WTC11 (cell line): ENCODE measurements at regions not wholly inside any gene's neighbourhood (a gene's known extent, or its start where the extent isn't known, plus 50 kb on each side); places are given as distances from the start of the nearest gene placed in this dataset.

Experiments
- ATAC-seq: fragments of 200-7000 bp; cut with Tn5 transposase; 2 replicates; pipeline ENCODE4 v1.10.0; 2021; ENCODE audit warnings: mild to moderate bottlenecking, moderate library complexity
- CTCF ChIA-PET: fragments of 300-600 bp; sonication (Branson Sonifier 250); formaldehyde crosslinking; loops from one replicate; lab custom pipeline; 2021; ENCODE audit warnings: antibody characterized with exemption; lab: Charles Lee
- POLR2A ChIA-PET: fragments of 350-600 bp; sonication (Branson Sonifier 250); formaldehyde crosslinking; loops from one replicate; lab custom pipeline; 2021; ENCODE audit warnings: antibody characterized with exemption; lab: Charles Lee
- DNase-seq: peaks from one replicate; pipeline ENCODE4 v3.0.0; 2021; ENCODE audit warnings: low spot score
- H3K27ac Mint-ChIP-seq: 2 replicates; pipeline ENCODE4 v1.8.0; 2021; ENCODE audit warnings: mixed read lengths
- H3K27me3 Mint-ChIP-seq: 2 replicates; pipeline ENCODE4 v1.8.0; 2021; ENCODE audit warnings: low read depth, mild to moderate bottlenecking, moderate library complexity, mixed read lengths
- H3K36me3 Mint-ChIP-seq: 2 replicates; pipeline ENCODE4 v1.8.0; 2021; ENCODE audit warnings: mixed read lengths
- H3K4me1 Mint-ChIP-seq: 2 replicates; pipeline ENCODE4 v1.8.0; 2022; ENCODE audit warnings: mixed read lengths
- H3K4me3 Mint-ChIP-seq: 2 replicates; pipeline ENCODE4 v1.8.0; 2021; ENCODE audit warnings: mild to moderate bottlenecking, moderate library complexity, mixed read lengths
- H3K9me3 Mint-ChIP-seq: 2 replicates; pipeline ENCODE4 v1.8.0; 2021; ENCODE audit warnings: mixed read lengths
- ETV6 ChIP-seq: sonication (generic); formaldehyde crosslinking; IDR thresholded peaks from 2 replicates; pipeline ENCODE4 v1.8.1; 2022; ENCODE audit warnings: mild to moderate bottlenecking, missing genetic modification reagents
- FOXP1 ChIP-seq: sonication (generic); formaldehyde crosslinking; IDR thresholded peaks from 2 replicates; pipeline ENCODE4 v1.8.0; 2022; ENCODE audit warnings: missing genetic modification reagents, mild to moderate bottlenecking, moderate library complexity, borderline replicate concordance
- JAZF1 ChIP-seq: fragments of 250-450 bp; sonication (Bioruptor Pico); IDR thresholded peaks from 2 replicates; pipeline ENCODE4 v1.9.0; 2021; ENCODE audit warnings: moderate library complexity, mild to moderate bottlenecking, inconsistent platforms
- KAT7 ChIP-seq: sonication (generic); formaldehyde crosslinking; IDR thresholded peaks from 2 replicates; pipeline ENCODE4 v1.8.1; 2023; ENCODE audit warnings: missing genetic modification reagents, mild to moderate bottlenecking, borderline replicate concordance
- NFE2L1 ChIP-seq: sonication (generic); formaldehyde crosslinking; IDR thresholded peaks from 2 replicates; pipeline ENCODE4 v1.8.1; 2023; ENCODE audit warnings: missing genetic modification reagents
- SMAD4 ChIP-seq: sonication (generic); formaldehyde crosslinking; IDR thresholded peaks from 2 replicates; pipeline ENCODE4 v1.8.0; 2022; ENCODE audit warnings: mild to moderate bottlenecking, missing genetic modification reagents
- ZNF219 ChIP-seq: sonication (generic); formaldehyde crosslinking; IDR thresholded peaks from 2 replicates; pipeline ENCODE4 v1.8.0; 2023; ENCODE audit warnings: missing genetic modification reagents, mild to moderate bottlenecking, borderline replicate concordance
- ZNF232 ChIP-seq: sonication (generic); formaldehyde crosslinking; IDR thresholded peaks from 2 replicates; pipeline ENCODE4 v1.8.0; 2022; ENCODE audit warnings: mild to moderate bottlenecking, missing genetic modification reagents
- ZNF263 ChIP-seq: sonication (generic); formaldehyde crosslinking; IDR thresholded peaks from 2 replicates; pipeline ENCODE4 v1.8.1; 2022; ENCODE audit warnings: low read depth, mild to moderate bottlenecking, moderate library complexity, missing genetic modification reagents
- TF ChIP-seq, protein P1 (sequence below): sonication (generic); formaldehyde crosslinking; conservative IDR thresholded peaks from 2 replicates; pipeline ENCODE4 v1.8.1; 2023; ENCODE audit warnings: mild to moderate bottlenecking, low read depth, missing genetic modification reagents, moderate library complexity
- TF ChIP-seq, protein P2 (sequence below): sonication (generic); formaldehyde crosslinking; IDR thresholded peaks from 2 replicates; pipeline ENCODE4 v1.8.1; 2023; ENCODE audit warnings: mild to moderate bottlenecking, moderate library complexity, missing genetic modification reagents
- TF ChIP-seq, protein P3 (sequence below): sonication (generic); formaldehyde crosslinking; IDR thresholded peaks from 2 replicates; pipeline ENCODE4 v1.8.0; 2022; ENCODE audit warnings: mild to moderate bottlenecking, missing genetic modification reagents
- TF ChIP-seq, protein P4 (sequence below): sonication (generic); formaldehyde crosslinking; IDR thresholded peaks from 2 replicates; pipeline ENCODE4 v1.8.1; 2023; ENCODE audit warnings: mild to moderate bottlenecking, missing genetic modification reagents, borderline replicate concordance
- TF ChIP-seq, protein P5 (sequence below): sonication (generic); formaldehyde crosslinking; IDR thresholded peaks from 2 replicates; pipeline ENCODE4 v1.8.0; 2022; ENCODE audit warnings: mild to moderate bottlenecking, missing genetic modification reagents
- TF ChIP-seq, protein P6 (sequence below): fragments of 250-450 bp; sonication (Bioruptor Pico); IDR thresholded peaks from 2 replicates; pipeline ENCODE4 v1.8.0; 2021; ENCODE audit warnings: mild to moderate bottlenecking
- TF ChIP-seq, protein P7 (sequence below): sonication (generic); formaldehyde crosslinking; IDR thresholded peaks from 2 replicates; pipeline ENCODE4 v1.8.1; 2022; ENCODE audit warnings: low read depth, missing genetic modification reagents, borderline replicate concordance
- TF ChIP-seq, protein P8 (sequence below): sonication (generic); formaldehyde crosslinking; IDR thresholded peaks from 2 replicates; pipeline ENCODE4 v1.8.1; 2022; ENCODE audit warnings: mild to moderate bottlenecking, moderate library complexity, missing genetic modification reagents
- TF ChIP-seq, protein P9 (sequence below): sonication (generic); formaldehyde crosslinking; IDR thresholded peaks from 2 replicates; pipeline ENCODE4 v1.8.1; 2023; ENCODE audit warnings: mild to moderate bottlenecking, missing genetic modification reagents

DNA sequence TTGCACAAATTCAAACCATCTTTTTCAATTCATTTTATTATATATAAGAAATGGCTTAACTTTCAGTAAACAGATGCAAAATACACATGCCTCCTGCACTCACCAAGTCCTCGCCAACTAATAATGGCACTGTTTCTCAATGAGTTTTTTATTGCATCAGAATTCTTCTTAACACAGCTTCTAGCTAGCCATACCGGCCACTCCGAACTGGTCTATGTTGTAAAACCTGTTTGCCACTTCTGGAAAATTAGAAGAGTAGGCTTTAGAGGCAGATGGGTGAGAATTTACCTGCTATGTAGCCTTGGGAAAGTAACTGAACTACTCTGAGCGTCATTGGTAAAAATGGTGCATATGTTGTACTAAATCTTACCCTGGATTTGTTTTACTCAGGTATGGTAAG lies 100.6 kb upstream of the LHCGR start:
- CTCF ChIA-PET: no interaction called here
- no peaks in the 10 kb centered on the region for H3K4me1 Mint-ChIP-seq
- TF ChIP-seq, protein P1, sequence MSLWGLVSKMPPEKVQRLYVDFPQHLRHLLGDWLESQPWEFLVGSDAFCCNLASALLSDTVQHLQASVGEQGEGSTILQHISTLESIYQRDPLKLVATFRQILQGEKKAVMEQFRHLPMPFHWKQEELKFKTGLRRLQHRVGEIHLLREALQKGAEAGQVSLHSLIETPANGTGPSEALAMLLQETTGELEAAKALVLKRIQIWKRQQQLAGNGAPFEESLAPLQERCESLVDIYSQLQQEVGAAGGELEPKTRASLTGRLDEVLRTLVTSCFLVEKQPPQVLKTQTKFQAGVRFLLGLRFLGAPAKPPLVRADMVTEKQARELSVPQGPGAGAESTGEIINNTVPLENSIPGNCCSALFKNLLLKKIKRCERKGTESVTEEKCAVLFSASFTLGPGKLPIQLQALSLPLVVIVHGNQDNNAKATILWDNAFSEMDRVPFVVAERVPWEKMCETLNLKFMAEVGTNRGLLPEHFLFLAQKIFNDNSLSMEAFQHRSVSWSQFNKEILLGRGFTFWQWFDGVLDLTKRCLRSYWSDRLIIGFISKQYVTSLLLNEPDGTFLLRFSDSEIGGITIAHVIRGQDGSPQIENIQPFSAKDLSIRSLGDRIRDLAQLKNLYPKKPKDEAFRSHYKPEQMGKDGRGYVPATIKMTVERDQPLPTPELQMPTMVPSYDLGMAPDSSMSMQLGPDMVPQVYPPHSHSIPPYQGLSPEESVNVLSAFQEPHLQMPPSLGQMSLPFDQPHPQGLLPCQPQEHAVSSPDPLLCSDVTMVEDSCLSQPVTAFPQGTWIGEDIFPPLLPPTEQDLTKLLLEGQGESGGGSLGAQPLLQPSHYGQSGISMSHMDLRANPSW (CRISPR knock-in tag): no peak
- TF ChIP-seq NFE2L1: no peak
- TF ChIP-seq, protein P2, sequence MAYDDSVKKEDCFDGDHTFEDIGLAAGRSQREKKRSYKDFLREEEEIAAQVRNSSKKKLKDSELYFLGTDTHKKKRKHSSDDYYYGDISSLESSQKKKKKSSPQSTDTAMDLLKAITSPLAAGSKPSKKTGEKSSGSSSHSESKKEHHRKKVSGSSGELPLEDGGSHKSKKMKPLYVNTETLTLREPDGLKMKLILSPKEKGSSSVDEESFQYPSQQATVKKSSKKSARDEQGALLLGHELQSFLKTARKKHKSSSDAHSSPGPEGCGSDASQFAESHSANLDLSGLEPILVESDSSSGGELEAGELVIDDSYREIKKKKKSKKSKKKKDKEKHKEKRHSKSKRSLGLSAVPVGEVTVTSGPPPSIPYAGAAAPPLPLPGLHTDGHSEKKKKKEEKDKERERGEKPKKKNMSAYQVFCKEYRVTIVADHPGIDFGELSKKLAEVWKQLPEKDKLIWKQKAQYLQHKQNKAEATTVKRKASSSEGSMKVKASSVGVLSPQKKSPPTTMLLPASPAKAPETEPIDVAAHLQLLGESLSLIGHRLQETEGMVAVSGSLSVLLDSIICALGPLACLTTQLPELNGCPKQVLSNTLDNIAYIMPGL (CRISPR knock-in tag): no peak
- TF ChIP-seq, protein P3, sequence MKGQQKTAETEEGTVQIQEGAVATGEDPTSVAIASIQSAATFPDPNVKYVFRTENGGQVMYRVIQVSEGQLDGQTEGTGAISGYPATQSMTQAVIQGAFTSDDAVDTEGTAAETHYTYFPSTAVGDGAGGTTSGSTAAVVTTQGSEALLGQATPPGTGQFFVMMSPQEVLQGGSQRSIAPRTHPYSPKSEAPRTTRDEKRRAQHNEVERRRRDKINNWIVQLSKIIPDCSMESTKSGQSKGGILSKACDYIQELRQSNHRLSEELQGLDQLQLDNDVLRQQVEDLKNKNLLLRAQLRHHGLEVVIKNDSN (CRISPR knock-in tag): no peak
- TF ChIP-seq, all 79 proteins: peak for 0
- H3K36me3 Mint-ChIP-seq: no peaks in the 10 kb centered on the region
- DNase-seq: no peak
- no peak overlapping the region for H3K27ac Mint-ChIP-seq
- H3K4me3 Mint-ChIP-seq: no peak overlapping the region
- no peaks in the 10 kb centered on the region for H3K9me3 Mint-ChIP-seq
- POLR2A ChIA-PET: no interaction called here
- no peak for ATAC-seq
- no peaks in the 10 kb centered on the region; the same call in 1 of the 2 replicates for H3K27me3 Mint-ChIP-seq

DNA sequence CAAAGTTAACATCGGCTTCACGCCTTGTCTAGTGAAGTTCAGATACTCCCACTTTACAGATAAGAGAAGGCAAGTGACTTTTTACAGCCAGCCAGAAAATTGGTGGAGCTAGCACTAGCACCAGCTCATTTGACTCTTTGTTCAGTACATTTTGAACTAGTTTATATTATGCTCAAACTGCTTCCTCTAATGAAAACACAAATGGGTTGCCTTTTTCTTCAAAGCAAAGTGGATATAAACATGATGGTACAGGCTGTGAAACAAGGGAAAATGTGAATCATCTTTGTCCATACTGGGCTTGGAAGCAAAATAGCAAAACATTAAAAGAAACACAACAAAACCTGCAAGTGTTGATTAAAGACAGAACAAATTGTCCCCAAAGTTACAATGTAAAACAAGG lies 99.6 kb upstream of the LHCGR start:
- Mint-ChIP-seq H3K27me3 (no peaks in the 10 kb centered on the region; the same call in 1 of the 2 replicates), H3K27ac (no peak overlapping the region), H3K4me3 (no peak overlapping the region), H3K4me1 (no peaks in the 10 kb centered on the region), H3K9me3 (no peaks in the 10 kb centered on the region), H3K36me3 (no peaks in the 10 kb centered on the region)
- no peak for DNase-seq
- no peak for ATAC-seq
- ChIA-PET CTCF (no interaction called here), POLR2A (no interaction called here)
- TF ChIP-seq, protein P4, sequence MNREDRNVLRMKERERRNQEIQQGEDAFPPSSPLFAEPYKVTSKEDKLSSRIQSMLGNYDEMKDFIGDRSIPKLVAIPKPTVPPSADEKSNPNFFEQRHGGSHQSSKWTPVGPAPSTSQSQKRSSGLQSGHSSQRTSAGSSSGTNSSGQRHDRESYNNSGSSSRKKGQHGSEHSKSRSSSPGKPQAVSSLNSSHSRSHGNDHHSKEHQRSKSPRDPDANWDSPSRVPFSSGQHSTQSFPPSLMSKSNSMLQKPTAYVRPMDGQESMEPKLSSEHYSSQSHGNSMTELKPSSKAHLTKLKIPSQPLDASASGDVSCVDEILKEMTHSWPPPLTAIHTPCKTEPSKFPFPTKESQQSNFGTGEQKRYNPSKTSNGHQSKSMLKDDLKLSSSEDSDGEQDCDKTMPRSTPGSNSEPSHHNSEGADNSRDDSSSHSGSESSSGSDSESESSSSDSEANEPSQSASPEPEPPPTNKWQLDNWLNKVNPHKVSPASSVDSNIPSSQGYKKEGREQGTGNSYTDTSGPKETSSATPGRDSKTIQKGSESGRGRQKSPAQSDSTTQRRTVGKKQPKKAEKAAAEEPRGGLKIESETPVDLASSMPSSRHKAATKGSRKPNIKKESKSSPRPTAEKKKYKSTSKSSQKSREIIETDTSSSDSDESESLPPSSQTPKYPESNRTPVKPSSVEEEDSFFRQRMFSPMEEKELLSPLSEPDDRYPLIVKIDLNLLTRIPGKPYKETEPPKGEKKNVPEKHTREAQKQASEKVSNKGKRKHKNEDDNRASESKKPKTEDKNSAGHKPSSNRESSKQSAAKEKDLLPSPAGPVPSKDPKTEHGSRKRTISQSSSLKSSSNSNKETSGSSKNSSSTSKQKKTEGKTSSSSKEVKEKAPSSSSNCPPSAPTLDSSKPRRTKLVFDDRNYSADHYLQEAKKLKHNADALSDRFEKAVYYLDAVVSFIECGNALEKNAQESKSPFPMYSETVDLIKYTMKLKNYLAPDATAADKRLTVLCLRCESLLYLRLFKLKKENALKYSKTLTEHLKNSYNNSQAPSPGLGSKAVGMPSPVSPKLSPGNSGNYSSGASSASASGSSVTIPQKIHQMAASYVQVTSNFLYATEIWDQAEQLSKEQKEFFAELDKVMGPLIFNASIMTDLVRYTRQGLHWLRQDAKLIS: no peak
- TF ChIP-seq KAT7 (CRISPR knock-in tag) (no peak), ETV6 (CRISPR knock-in tag) (no peak), ZNF263 (CRISPR knock-in tag) (no peak), SMAD4 (CRISPR knock-in tag) (no peak), ZNF232 (CRISPR knock-in tag) (no peak), FOXP1 (CRISPR knock-in tag) (no peak), JAZF1 (no peak), ZNF219 (CRISPR knock-in tag) (no peak)
- TF ChIP-seq, protein P5, sequence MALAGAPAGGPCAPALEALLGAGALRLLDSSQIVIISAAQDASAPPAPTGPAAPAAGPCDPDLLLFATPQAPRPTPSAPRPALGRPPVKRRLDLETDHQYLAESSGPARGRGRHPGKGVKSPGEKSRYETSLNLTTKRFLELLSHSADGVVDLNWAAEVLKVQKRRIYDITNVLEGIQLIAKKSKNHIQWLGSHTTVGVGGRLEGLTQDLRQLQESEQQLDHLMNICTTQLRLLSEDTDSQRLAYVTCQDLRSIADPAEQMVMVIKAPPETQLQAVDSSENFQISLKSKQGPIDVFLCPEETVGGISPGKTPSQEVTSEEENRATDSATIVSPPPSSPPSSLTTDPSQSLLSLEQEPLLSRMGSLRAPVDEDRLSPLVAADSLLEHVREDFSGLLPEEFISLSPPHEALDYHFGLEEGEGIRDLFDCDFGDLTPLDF (CRISPR knock-in tag): no peak
- TF ChIP-seq, protein P6, sequence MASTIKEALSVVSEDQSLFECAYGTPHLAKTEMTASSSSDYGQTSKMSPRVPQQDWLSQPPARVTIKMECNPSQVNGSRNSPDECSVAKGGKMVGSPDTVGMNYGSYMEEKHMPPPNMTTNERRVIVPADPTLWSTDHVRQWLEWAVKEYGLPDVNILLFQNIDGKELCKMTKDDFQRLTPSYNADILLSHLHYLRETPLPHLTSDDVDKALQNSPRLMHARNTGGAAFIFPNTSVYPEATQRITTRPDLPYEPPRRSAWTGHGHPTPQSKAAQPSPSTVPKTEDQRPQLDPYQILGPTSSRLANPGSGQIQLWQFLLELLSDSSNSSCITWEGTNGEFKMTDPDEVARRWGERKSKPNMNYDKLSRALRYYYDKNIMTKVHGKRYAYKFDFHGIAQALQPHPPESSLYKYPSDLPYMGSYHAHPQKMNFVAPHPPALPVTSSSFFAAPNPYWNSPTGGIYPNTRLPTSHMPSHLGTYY (CRISPR knock-in tag): no peak
- TF ChIP-seq, protein P7, sequence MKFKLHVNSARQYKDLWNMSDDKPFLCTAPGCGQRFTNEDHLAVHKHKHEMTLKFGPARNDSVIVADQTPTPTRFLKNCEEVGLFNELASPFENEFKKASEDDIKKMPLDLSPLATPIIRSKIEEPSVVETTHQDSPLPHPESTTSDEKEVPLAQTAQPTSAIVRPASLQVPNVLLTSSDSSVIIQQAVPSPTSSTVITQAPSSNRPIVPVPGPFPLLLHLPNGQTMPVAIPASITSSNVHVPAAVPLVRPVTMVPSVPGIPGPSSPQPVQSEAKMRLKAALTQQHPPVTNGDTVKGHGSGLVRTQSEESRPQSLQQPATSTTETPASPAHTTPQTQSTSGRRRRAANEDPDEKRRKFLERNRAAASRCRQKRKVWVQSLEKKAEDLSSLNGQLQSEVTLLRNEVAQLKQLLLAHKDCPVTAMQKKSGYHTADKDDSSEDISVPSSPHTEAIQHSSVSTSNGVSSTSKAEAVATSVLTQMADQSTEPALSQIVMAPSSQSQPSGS (CRISPR knock-in tag): no peak
- TF ChIP-seq, protein P8, sequence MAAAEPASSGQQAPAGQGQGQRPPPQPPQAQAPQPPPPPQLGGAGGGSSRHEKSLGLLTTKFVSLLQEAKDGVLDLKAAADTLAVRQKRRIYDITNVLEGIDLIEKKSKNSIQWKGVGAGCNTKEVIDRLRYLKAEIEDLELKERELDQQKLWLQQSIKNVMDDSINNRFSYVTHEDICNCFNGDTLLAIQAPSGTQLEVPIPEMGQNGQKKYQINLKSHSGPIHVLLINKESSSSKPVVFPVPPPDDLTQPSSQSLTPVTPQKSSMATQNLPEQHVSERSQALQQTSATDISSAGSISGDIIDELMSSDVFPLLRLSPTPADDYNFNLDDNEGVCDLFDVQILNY (CRISPR knock-in tag): no peak
- TF ChIP-seq, protein P9, sequence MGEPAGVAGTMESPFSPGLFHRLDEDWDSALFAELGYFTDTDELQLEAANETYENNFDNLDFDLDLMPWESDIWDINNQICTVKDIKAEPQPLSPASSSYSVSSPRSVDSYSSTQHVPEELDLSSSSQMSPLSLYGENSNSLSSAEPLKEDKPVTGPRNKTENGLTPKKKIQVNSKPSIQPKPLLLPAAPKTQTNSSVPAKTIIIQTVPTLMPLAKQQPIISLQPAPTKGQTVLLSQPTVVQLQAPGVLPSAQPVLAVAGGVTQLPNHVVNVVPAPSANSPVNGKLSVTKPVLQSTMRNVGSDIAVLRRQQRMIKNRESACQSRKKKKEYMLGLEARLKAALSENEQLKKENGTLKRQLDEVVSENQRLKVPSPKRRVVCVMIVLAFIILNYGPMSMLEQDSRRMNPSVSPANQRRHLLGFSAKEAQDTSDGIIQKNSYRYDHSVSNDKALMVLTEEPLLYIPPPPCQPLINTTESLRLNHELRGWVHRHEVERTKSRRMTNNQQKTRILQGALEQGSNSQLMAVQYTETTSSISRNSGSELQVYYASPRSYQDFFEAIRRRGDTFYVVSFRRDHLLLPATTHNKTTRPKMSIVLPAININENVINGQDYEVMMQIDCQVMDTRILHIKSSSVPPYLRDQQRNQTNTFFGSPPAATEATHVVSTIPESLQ (CRISPR knock-in tag): no peak
